ENCODE measurements at regions not wholly inside any gene's neighbourhood (a gene's known extent, or its start where the extent isn't known, plus 50 kb on each side); places are given as distances from the start of the nearest gene placed in this dataset.

DNA sequence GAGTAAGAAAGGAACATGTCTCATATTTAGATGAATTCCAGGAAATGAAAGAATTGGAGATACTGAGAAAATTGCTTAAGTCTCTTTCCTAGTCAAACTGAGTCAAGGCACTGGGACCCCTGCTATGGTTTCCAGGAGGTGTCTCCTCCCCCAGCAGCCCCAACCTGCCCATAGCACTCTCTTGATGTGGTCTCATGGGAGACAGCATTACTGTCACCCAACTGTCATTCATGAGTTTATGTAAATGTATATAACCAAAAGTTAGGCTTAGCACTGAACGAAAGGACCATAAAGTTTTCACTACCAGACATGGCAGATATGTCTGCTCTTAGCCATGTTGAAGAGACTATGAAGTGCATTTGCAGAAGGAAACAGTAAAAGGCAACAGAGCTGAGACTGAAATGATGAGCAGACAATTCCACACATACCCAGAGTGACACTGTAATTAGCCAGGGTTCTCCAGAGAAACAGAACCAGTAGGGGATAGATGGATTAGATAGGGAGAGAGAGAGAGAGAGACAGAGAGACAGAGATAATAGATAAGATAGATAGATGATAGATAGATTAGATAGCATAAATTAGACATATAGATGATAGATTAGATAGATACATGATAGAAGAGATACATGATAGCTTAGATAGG, 328.1 kb downstream of the BRD1 start:
- Mint-ChIP-seq H3K4me3 (no peak overlapping the region), H3K36me3 (ENCODE audit: low read depth) (peaks cover 3% of the 10 kb centered on the region), H3K27ac (no peak overlapping the region), H3K9me3 (no peaks in the 10 kb centered on the region), H3K4me1 (ENCODE audit: low read depth) (no peaks in the 10 kb centered on the region), H3K27me3 (ENCODE audit: low read depth) (no peaks in the 10 kb centered on the region)
- CTCF ChIA-PET: no interaction called here
- intact Hi-C loops (cut with micrococcal nuclease): no loop called here
- no peak for DNase-seq

DNA sequence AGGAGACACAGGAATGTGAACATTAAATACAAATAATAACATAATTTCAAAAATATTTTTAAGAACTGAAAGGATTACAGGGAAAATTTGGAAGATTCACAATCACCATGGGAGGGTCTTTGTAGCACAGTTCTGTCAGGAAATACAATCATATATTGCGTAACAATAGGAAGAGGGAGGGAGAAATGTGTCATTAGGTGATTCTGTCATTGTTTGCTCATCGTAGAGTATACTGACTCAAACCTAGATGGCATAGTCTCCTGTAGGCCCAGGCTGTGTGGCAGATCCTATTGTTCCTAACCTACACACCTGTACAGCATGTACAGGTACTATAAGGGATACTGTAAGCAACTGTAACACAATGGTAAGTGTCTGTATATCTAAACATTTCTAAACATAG, 330.4 kb downstream of the BRD1 start:
- no peaks in the 10 kb centered on the region for H3K4me1 Mint-ChIP-seq (ENCODE audit: low read depth)
- no peak overlapping the region for H3K27ac Mint-ChIP-seq
- no peak overlapping the region for H3K4me3 Mint-ChIP-seq
- CTCF ChIA-PET: interaction anchor here (0.6 kb wide), 1 partner anchor 14 kb away, joined by 3 read pairs; no protein-coding TSS in a partner anchor
- H3K9me3 Mint-ChIP-seq: no peaks in the 10 kb centered on the region
- no peak for DNase-seq
- intact Hi-C loops (cut with micrococcal nuclease): no loop called here
- H3K36me3 Mint-ChIP-seq (ENCODE audit: low read depth): peaks cover 3% of the 10 kb centered on the region
- H3K27me3 Mint-ChIP-seq (ENCODE audit: low read depth): no peaks in the 10 kb centered on the region

DNA sequence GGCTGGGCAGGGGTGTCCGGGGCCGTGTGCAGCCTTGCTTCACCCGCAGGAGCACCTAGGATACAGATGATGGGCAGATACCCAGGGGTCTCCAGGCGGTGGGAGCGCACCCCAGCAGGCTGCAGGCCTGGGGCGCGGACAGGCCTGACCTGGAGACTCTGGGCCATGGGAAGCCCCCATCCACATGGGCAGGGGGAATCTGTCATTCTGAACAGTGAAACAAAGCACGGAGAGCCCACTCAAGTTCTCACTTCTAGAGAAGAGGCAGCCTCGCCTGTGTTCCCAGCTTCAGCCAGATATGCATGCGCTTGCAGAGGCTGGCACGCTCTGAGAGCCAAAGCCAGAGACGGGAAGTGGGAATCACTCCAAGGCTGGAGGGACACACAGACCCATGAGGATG, 333.1 kb downstream of the BRD1 start:
- DNase-seq: no peak
- CTCF ChIA-PET: no interaction called here
- Mint-ChIP-seq H3K27ac (no peak overlapping the region), H3K4me1 (ENCODE audit: low read depth) (no peaks in the 10 kb centered on the region), H3K4me3 (no peak overlapping the region), H3K27me3 (ENCODE audit: low read depth) (no peaks in the 10 kb centered on the region), H3K36me3 (ENCODE audit: low read depth) (peaks cover 3% of the 10 kb centered on the region), H3K9me3 (no peaks in the 10 kb centered on the region)
- intact Hi-C loops (cut with micrococcal nuclease): no loop called here

DNA sequence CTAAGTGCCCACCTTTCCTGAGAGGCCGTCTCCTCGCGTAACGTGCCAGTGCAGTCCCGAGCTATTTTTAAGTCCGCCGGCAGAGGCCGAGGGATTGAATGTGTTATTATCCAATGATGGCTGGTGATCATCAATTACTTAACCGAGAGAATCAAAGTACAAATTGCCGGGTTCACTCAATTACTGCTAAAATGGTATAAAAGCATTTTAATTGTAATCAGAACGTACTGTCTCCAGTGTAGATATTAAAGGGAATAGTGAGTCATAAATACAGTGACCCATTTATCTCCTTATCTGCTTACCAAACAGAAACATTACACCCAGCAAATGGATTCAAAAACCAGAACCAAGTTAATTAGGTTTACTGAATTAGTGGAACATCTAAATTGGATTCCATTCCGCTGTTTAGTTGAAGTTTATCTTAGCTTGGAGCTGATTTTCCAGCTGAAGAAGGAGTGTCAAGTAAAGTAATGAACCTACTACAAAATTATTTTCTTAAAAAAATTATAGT, 334.9 kb downstream of the BRD1 start:
- no peaks in the 10 kb centered on the region for H3K9me3 Mint-ChIP-seq
- H3K4me3 Mint-ChIP-seq: no peak overlapping the region
- no peaks in the 10 kb centered on the region for H3K27me3 Mint-ChIP-seq (ENCODE audit: low read depth)
- CTCF ChIA-PET: no interaction called here
- no peak overlapping the region for H3K27ac Mint-ChIP-seq
- no peak for DNase-seq
- intact Hi-C loops (cut with micrococcal nuclease): no loop called here
- no peaks in the 10 kb centered on the region for H3K4me1 Mint-ChIP-seq (ENCODE audit: low read depth)
- peaks cover 3% of the 10 kb centered on the region for H3K36me3 Mint-ChIP-seq (ENCODE audit: low read depth)

DNA sequence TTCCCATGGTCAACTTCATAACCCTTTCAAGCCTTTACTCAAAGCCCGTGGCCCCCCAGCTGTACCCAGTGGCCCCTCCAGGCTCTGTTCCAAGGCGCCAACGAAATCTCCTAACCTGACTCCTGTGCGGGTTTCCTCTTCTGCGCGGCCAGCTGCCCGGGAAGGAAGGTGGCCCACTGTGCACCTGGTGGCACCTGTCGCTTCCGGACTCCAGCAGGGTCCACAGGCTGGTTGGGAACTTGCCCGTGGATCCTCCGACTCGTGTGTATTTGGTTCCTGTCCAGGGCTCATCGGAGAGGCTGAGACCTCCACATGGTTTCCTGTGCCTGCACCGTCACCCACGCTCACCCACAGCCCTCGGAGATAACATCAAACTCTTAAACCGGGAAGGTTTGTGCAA, 335.4 kb downstream of the BRD1 start:
- H3K4me1 Mint-ChIP-seq (ENCODE audit: low read depth): no peaks in the 10 kb centered on the region
- no peaks in the 10 kb centered on the region for H3K9me3 Mint-ChIP-seq
- no peak for DNase-seq
- no peak overlapping the region for H3K4me3 Mint-ChIP-seq
- H3K27ac Mint-ChIP-seq: no peak overlapping the region
- peaks cover 3% of the 10 kb centered on the region for H3K36me3 Mint-ChIP-seq (ENCODE audit: low read depth)
- H3K27me3 Mint-ChIP-seq (ENCODE audit: low read depth): no peaks in the 10 kb centered on the region
- intact Hi-C loops (cut with micrococcal nuclease): no loop called here
- CTCF ChIA-PET: no interaction called here

DNA sequence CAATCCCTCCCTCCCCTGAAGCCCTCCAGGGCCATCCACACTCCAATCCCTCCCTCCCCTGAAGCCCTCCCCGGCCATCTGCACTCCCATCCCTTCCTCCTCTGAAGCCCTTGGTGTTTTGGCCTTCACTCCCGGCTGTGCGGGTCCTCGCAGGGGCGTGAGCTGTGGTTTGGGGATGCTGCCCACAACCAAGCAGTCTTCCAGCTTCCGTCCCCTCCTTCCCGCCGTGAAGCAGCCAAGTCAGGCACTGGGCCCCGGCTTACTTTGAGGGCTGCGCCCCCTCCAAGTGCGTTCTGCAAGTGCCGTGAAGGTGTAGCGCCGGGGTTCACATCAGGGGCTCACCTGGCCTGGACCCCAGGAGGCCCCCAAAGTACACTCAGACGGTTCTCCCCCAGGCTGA, 335.9 kb downstream of the BRD1 start:
- CTCF ChIA-PET: no interaction called here
- Mint-ChIP-seq H3K36me3 (ENCODE audit: low read depth) (peaks cover 3% of the 10 kb centered on the region), H3K27me3 (ENCODE audit: low read depth) (no peaks in the 10 kb centered on the region), H3K9me3 (no peaks in the 10 kb centered on the region), H3K4me1 (ENCODE audit: low read depth) (no peaks in the 10 kb centered on the region), H3K4me3 (no peak overlapping the region), H3K27ac (no peak overlapping the region)
- intact Hi-C loops (cut with micrococcal nuclease): no loop called here
- DNase-seq: no peak

DNA sequence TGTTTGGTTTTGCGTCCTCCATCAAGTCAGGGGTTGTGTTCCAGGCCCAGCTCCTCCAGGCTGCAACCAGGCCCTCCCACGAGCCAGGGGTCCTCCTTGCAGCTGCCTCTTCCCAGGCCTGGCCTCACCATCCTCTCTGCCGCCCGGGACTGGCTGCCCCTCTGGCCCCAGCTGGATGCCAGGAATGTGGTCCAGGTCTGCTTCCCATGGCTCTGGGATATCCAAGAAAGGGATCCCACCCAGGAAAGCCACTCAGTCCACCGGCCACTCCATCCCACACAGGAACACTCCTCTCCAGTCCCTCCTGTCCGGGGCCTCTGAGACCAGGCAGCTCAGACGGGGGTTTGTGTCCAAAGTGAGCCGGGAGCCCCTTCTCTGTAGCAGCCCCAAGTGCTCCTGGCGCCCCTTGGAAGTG, 336.4 kb downstream of the BRD1 start:
- no peaks in the 10 kb centered on the region for H3K27me3 Mint-ChIP-seq (ENCODE audit: low read depth)
- no peaks in the 10 kb centered on the region for H3K9me3 Mint-ChIP-seq
- peaks cover under 1% of the 10 kb centered on the region for H3K36me3 Mint-ChIP-seq (ENCODE audit: low read depth)
- no peak overlapping the region for H3K27ac Mint-ChIP-seq
- intact Hi-C loops (cut with micrococcal nuclease): no loop called here
- no peak overlapping the region for H3K4me3 Mint-ChIP-seq
- CTCF ChIA-PET: no interaction called here
- no peak for DNase-seq
- H3K4me1 Mint-ChIP-seq (ENCODE audit: low read depth): no peaks in the 10 kb centered on the region

DNA sequence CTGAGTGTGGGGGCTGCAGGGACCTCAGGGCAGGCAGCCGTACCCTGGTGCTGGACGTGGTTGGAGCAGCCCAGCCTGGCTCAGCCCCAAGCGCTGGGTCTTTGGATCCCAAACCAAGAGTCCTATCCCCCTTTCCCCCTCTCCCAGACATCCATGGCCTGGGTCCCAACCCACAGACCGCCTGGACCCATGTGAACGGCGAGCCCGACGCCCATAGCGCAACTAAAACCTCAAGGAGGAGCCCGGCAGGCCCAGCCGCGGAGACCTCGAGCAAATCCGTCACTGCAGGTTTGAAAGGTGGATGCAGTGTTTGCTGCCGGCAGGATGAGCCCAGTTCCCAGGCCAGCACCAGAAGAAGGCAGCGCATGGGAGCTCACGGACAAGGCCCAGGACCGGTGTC, 337.0 kb downstream of the BRD1 start:
- CTCF ChIA-PET: no interaction called here
- Mint-ChIP-seq H3K36me3 (ENCODE audit: low read depth) (no peaks in the 10 kb centered on the region), H3K9me3 (no peaks in the 10 kb centered on the region), H3K4me3 (no peak overlapping the region), H3K27ac (no peak overlapping the region), H3K4me1 (ENCODE audit: low read depth) (no peaks in the 10 kb centered on the region), H3K27me3 (ENCODE audit: low read depth) (no peaks in the 10 kb centered on the region)
- intact Hi-C loops (cut with micrococcal nuclease): no loop called here
- no peak for DNase-seq

DNA sequence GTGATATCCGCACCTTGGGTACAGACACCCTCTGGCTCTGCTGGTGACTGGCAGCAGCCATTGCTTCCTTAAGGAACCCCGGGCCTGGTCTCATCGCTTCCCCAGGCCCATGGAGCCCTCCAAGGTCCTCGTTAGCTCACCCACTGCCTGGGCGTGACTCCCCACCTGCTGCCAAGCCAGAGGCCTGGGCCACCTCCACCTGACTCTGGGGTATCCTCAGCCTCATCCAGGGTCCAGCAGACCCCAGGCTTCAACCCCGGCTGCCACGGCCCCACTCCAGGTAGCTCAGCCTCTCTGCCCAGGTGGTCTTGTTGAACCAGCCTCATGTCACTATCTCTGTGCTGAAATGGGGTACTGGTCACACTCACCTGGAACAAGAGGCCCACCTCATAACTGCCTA, 337.9 kb downstream of the BRD1 start:
- CTCF ChIA-PET: no interaction called here
- DNase-seq: no peak
- Mint-ChIP-seq H3K27ac (no peak overlapping the region), H3K4me1 (ENCODE audit: low read depth) (no peaks in the 10 kb centered on the region), H3K9me3 (no peaks in the 10 kb centered on the region), H3K27me3 (ENCODE audit: low read depth) (no peaks in the 10 kb centered on the region), H3K4me3 (no peak overlapping the region), H3K36me3 (ENCODE audit: low read depth) (no peaks in the 10 kb centered on the region)
- intact Hi-C loops (cut with micrococcal nuclease): no loop called here

DNA sequence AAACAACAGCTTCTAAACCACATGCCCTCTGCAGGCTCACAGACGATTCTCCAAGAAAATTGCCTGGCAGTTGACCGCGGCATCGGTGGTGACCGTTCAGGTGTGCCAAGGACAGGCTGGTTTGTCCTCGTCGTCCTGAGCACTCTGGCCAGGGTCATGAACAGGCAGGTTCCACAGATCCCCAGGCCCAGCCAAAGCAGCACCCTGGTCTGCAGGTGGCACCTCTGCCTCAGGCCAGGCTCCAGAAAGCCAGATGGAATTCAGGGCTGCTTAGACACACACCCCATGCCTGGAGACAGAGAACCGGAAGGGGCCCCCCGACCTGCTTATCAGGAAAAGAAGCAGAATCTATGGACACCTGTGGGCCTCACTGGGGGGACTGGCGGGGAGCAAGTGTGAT, 338.7 kb downstream of the BRD1 start:
- Mint-ChIP-seq H3K4me3 (no peak overlapping the region), H3K9me3 (no peaks in the 10 kb centered on the region), H3K27ac (no peak overlapping the region), H3K27me3 (ENCODE audit: low read depth) (no peaks in the 10 kb centered on the region), H3K4me1 (ENCODE audit: low read depth) (no peaks in the 10 kb centered on the region), H3K36me3 (ENCODE audit: low read depth) (no peaks in the 10 kb centered on the region)
- CTCF ChIA-PET: no interaction called here
- DNase-seq: no peak
- intact Hi-C loops (cut with micrococcal nuclease): no loop called here

DNA sequence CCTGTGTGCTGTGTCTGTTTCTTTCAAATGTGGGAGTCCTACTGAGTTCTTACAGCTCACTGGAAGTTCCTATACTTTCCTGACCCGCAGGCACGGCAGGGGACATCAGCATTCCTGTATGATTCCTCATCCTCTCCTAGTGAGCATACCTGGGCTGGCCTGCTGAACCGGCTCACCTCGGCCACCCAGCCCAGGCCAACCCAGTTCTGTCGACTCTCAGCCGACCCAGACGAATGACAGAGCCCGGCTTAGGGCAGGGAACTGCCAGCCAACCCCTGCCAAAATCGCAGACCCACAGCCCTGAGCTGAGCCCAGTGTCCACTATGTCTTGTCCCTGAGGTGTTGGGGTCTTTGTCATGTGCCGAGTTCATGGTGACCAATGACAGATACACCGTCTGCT, 339.7 kb downstream of the BRD1 start:
- intact Hi-C loops (cut with micrococcal nuclease): no loop called here
- H3K4me3 Mint-ChIP-seq: no peak overlapping the region

DNA sequence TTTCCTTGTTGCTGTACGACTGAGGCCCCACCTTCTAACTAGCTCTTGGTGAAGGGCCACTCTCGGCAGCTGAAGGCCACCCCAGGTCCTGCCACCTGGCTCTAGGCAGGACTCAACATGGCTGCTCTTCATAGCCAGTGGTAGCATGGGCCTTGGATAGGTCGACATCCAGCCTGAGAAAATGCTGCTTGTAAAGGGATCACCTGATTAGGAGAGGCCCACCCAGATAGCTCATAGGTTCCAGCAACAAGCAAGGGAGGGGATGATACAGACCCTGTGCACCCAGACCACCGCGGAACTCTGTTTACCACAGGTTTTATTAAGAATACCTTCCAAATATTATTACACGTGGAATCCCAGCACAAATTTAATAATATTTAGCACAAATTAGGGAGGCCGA, 341.4 kb downstream of the BRD1 start:
- H3K4me1 Mint-ChIP-seq (ENCODE audit: low read depth): no peaks in the 10 kb centered on the region
- no peak overlapping the region for H3K27ac Mint-ChIP-seq
- H3K9me3 Mint-ChIP-seq: no peaks in the 10 kb centered on the region
- H3K4me3 Mint-ChIP-seq: no peak overlapping the region
- DNase-seq: no peak
- intact Hi-C loops (cut with micrococcal nuclease): no loop called here
- peaks cover 1% of the 10 kb centered on the region for H3K27me3 Mint-ChIP-seq (ENCODE audit: low read depth)
- H3K36me3 Mint-ChIP-seq (ENCODE audit: low read depth): no peaks in the 10 kb centered on the region
- CTCF ChIA-PET: no interaction called here

More for the DNA sequence above, 339.7 kb downstream of the BRD1 start:
- Mint-ChIP-seq H3K27me3 (ENCODE audit: low read depth) (no peaks in the 10 kb centered on the region), H3K4me1 (ENCODE audit: low read depth) (no peaks in the 10 kb centered on the region), H3K27ac (no peak overlapping the region), H3K9me3 (no peaks in the 10 kb centered on the region), H3K36me3 (ENCODE audit: low read depth) (no peaks in the 10 kb centered on the region)
- CTCF ChIA-PET: no interaction called here
- DNase-seq: no peak

DNA sequence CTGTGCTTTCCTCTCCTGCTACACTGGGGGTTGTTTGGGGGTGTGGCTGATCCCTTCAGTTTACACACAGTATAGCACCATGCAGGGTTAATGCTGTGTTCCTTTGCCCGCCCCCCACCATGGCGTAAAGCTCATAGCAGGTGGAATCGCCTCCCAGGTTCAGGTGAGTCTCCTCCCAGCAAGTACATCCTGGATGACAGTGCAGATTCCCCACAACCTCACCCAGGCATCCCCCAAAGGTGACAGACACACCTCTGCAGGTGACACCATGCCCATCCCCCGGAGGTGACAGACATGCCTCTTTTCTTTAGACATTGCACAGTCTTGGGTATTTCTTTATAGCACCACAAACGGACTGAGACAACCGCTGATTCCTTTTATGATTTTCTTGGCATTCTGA, 343.7 kb downstream of the BRD1 start:
- no peaks in the 10 kb centered on the region for H3K4me1 Mint-ChIP-seq (ENCODE audit: low read depth)
- intact Hi-C loops (cut with micrococcal nuclease): no loop called here
- no peaks in the 10 kb centered on the region for H3K9me3 Mint-ChIP-seq
- H3K27ac Mint-ChIP-seq: no peak overlapping the region
- DNase-seq: no peak
- CTCF ChIA-PET: interaction anchor here (0.6 kb wide), 1 partner anchor 13 kb away, joined by 3 read pairs; no protein-coding TSS in a partner anchor
- no peak overlapping the region for H3K4me3 Mint-ChIP-seq
- H3K36me3 Mint-ChIP-seq (ENCODE audit: low read depth): peaks cover 1% of the 10 kb centered on the region
- peaks cover 4% of the 10 kb centered on the region for H3K27me3 Mint-ChIP-seq (ENCODE audit: low read depth)

Measured in activated naive CD4-positive, alpha-beta T cell treated with anti-CD3 and anti-CD28 coated beads for 36 hours (primary cell).